ENCODE measurements at regions not wholly inside any gene's neighbourhood (a gene's known extent, or its start where the extent isn't known, plus 50 kb on each side); places are given as distances from the start of the nearest gene placed in this dataset.

DNA sequence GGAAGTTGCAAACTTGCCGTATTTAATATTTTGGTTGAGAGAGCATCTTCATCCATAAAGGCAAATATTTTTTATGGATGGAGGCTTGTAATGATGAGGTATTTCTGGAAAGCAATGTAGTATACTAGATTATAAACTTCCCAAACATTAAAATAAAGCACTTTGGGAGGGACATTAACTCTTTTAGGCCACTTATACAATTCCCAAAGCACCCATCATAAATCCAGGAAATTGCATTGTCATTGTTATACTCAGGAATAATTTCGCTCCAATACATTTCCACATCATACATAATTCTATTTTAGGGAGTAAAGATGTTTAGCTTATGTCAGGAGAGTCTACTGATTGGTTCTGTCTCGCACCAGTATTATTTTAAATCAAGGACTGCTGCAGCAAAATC is 212.7 kb upstream of the MKI67 start:
- H3K4me3 ChIP-seq (replicated peaks; ENCODE audit: low read depth, low read length), result no peak overlapping the region
- TF ChIP-seq, protein P1, sequence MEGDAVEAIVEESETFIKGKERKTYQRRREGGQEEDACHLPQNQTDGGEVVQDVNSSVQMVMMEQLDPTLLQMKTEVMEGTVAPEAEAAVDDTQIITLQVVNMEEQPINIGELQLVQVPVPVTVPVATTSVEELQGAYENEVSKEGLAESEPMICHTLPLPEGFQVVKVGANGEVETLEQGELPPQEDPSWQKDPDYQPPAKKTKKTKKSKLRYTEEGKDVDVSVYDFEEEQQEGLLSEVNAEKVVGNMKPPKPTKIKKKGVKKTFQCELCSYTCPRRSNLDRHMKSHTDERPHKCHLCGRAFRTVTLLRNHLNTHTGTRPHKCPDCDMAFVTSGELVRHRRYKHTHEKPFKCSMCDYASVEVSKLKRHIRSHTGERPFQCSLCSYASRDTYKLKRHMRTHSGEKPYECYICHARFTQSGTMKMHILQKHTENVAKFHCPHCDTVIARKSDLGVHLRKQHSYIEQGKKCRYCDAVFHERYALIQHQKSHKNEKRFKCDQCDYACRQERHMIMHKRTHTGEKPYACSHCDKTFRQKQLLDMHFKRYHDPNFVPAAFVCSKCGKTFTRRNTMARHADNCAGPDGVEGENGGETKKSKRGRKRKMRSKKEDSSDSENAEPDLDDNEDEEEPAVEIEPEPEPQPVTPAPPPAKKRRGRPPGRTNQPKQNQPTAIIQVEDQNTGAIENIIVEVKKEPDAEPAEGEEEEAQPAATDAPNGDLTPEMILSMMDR (IDR thresholded peaks at IDR 0.05; ENCODE audit: low read depth, low read length, missing control alignments), result no peak
- no peak for DNase-seq (ENCODE audit: extremely low read depth, low read depth)

DNA sequence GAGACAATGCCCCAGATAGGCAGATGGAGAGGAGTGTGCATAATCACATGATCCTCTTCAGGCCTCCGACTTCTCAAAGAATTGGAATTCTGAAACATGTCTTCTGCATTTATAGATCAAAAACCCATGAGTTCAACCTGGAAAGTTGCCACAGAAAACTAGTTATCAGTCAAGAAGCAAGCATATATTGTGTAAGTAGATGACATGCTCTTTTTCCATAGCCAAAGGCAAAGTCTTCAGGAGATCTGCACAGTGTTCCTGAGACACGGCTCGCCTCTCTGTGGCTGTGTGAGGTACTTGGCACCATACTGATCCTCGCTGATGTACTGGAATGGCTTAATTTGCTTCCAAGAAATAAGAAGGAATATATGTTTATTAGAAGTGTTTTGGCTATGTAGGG is 213.5 kb upstream of the MKI67 start:
- no peak for DNase-seq (ENCODE audit: extremely low read depth, low read depth)
- H3K4me3 ChIP-seq (replicated peaks; ENCODE audit: low read depth, low read length), result no peak overlapping the region
- TF ChIP-seq, protein P1 (IDR thresholded peaks at IDR 0.05; ENCODE audit: low read depth, low read length, missing control alignments), result no peak

DNA sequence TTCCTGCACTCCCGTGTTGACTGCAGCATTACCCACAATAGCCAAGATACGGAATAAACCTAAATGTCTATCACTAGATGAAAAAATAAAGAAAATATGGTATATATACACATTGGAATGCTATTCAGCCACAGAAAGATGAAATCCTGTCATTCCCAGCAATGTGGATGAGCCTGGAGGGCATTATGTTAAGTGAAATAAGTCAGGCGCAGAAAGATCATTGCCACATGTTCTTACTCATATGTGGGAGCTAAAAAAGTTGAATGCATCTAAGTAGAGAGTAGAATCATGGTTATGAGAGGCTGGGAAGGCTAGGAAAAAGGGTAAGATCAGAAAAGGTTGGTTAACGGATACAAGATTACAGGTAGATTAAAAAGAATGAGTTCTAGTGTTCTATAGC is 219.1 kb upstream of the MKI67 start:
- TF ChIP-seq, protein P1 (IDR thresholded peaks at IDR 0.05; ENCODE audit: low read depth, low read length, missing control alignments), result no peak
- no peak overlapping the region for H3K4me3 ChIP-seq (replicated peaks; ENCODE audit: low read depth, low read length)
- no peak for DNase-seq (ENCODE audit: extremely low read depth, low read depth)

DNA sequence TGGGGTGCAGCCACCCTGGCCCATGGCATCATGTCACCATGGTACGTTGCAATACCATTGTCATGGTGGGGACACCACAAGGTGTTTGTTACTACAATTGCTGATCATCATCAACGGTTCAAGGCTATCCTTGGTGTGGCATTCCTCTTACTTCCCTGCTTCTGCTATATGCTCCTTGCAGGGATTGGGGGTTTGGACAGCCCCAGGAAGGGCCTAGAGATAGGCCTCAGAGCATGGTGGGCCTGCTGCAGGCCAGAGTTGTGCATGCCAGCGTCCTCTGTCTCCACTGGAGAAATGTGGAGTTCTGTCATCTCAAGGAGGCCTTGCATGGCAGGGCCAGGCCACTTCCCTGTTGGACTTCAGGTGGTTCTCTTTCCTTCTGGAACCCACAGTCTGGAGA is 234.6 kb upstream of the MKI67 start:
- DNase-seq (ENCODE audit: extremely low read depth, low read depth), result no peak
- no peak overlapping the region for H3K4me3 ChIP-seq (replicated peaks; ENCODE audit: low read depth, low read length)
- TF ChIP-seq, protein P1 (IDR thresholded peaks at IDR 0.05; ENCODE audit: low read depth, low read length, missing control alignments), result no peak

DNA sequence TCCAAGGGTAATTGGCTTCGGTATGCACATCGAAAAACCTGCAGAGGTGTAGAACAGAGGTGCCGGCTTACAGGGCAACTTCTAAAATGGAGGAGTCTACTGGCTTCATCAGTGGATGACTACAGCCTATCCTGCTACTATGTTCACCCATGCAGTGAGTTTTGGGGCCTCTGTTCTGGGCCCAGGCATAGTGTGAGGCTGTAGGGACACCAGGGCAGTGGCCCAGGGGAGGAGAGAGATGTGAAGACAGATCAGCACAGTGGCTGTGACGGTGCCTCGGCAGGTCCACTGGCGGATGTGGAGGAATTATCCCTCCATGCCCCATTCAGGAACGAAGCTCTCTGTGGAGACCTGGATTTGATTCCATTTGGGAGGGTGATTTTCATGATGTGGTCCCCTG is 235.3 kb upstream of the MKI67 start:
- no peak for DNase-seq (ENCODE audit: extremely low read depth, low read depth)
- TF ChIP-seq, protein P1 (IDR thresholded peaks at IDR 0.05; ENCODE audit: low read depth, low read length, missing control alignments), result no peak
- H3K4me3 ChIP-seq (replicated peaks; ENCODE audit: low read depth, low read length), result no peak overlapping the region

DNA sequence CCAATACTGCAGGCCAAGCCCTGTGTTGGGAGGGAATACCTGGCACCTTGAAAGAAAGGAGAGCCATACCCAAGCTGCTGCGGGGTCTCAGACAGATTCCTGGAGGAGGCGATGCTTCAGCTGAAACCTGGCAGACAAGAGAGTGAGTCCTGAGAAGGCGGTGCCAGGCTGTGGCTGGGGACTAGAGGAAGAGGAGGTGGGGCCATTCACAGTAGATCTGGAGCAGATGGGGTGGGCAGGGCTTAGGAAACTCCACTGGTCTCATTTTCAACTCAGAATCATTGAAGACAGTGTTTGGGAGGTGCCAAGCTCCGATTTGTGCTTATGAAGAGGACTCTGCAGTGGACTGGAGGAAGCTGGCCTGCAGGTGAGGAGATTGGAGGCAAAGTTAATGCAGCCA is 236.3 kb upstream of the MKI67 start:
- TF ChIP-seq, protein P1 (IDR thresholded peaks at IDR 0.05; ENCODE audit: low read depth, low read length, missing control alignments), result no peak
- H3K4me3 ChIP-seq (replicated peaks; ENCODE audit: low read depth, low read length), result no peak overlapping the region
- no peak for DNase-seq (ENCODE audit: extremely low read depth, low read depth)

DNA sequence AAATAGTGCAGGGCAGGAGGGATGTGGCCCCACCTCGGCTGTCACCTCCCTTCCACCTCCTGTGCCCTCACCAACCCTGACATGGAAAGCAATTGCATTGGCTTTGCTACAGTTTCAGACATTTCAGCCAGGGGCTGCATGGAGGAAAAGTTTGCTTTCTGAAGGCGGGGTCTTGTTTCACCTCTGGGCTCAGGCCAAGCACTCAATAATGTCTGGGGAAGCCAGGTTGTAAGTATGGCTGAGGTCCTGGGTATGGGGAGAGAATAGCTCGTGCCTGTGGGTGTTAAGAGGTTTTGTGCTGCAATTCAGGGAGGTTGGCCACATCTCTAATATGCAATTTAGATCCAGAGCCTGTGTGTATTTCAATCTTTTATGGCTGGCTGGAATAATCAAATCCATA is 238.4 kb upstream of the MKI67 start:
- H3K4me3 ChIP-seq (replicated peaks; ENCODE audit: low read depth, low read length), result no peak overlapping the region
- DNase-seq (ENCODE audit: extremely low read depth, low read depth), result no peak
- TF ChIP-seq, protein P1 (IDR thresholded peaks at IDR 0.05; ENCODE audit: low read depth, low read length, missing control alignments), result no peak

Measured in HFF-Myc (cell line).